ENCODE measurements at regions not wholly inside any gene's neighbourhood (a gene's known extent, or its start where the extent isn't known, plus 50 kb on each side); places are given as distances from the start of the nearest gene placed in this dataset.

- TF ChIP-seq POLR2A (IDR thresholded peaks at IDR 0.05; ENCODE audit: extremely low read depth, insufficient read length): no peak
- TF ChIP-seq CTCF (IDR thresholded peaks at IDR 0.05; ENCODE audit: low read depth, low read length): no peak
- TF ChIP-seq MAX (IDR thresholded peaks at IDR 0.05; ENCODE audit: low read depth, low read length): no peak
These were observed 138.9 kb downstream of the HNMT start for GRCh38 chr2:138103156-138103555.
